IMR-90 (cell line): ENCODE measurements at regions not wholly inside any gene's neighbourhood (a gene's known extent, or its start where the extent isn't known, plus 50 kb on each side); places are given as distances from the start of the nearest gene placed in this dataset.

Experiments used
- BHLHE40 ChIP-seq: fragments of 150-350 bp; IDR thresholded peaks from 2 replicates; pipeline ENCODE4 v1.6.1; 2016; ENCODE audit warnings: mild to moderate bottlenecking, low read depth, low read length
- CEBPB ChIP-seq: IDR thresholded peaks from 2 replicates; pipeline ENCODE4 v1.6.1; 2012; ENCODE audit warnings: low read depth, low read length, improper control_type of control experiment
- CTCF ChIP-seq: conservative IDR thresholded peaks from 2 replicates; pipeline ENCODE4 v1.5.1; 2012; ENCODE audit warnings: mild to moderate bottlenecking, low read depth, low read length, improper control_type of control experiment
- MAFK ChIP-seq: IDR thresholded peaks from 2 replicates; pipeline ENCODE4 v1.6.1; 2012; ENCODE audit warnings: low read depth, low read length, improper control_type of control experiment
- MXI1 ChIP-seq: IDR thresholded peaks from 2 replicates; pipeline ENCODE4 v1.6.1; 2012; ENCODE audit warnings: low read depth, mild to moderate bottlenecking, low read length, moderate library complexity, borderline replicate concordance
- NFE2L2 ChIP-seq: fragments of 150-350 bp; IDR thresholded peaks from 2 replicates; pipeline ENCODE4 v1.6.1; 2016; ENCODE audit warnings: low read depth, mild to moderate bottlenecking, low read length
- POLR2A ChIP-seq: IDR thresholded peaks from 2 replicates; pipeline ENCODE4 v1.6.1; 2012; ENCODE audit warnings: mild to moderate bottlenecking, low read depth, low read length
- RAD21 ChIP-seq: IDR thresholded peaks from 2 replicates; pipeline ENCODE4 v1.6.1; 2012; ENCODE audit warnings: low read length, improper control_type of control experiment
- RCOR1 ChIP-seq: IDR thresholded peaks from 2 replicates; pipeline ENCODE4 v1.6.1; 2012; ENCODE audit warnings: mild to moderate bottlenecking, low read length, improper control_type of control experiment; ENCODE audit not compliant: insufficient replicate concordance
- USF2 ChIP-seq: fragments of 150-350 bp; IDR thresholded peaks from 2 replicates; pipeline ENCODE4 v1.6.1; 2017; ENCODE audit warnings: mild to moderate bottlenecking, antibody characterized with exemption, low read length, low read depth

- TF ChIP-seq CTCF (no peak), RAD21 (no peak), USF2 (no peak), CEBPB (no peak), POLR2A (no peak), MAFK (no peak), NFE2L2 (no peak), MXI1 (no peak), RCOR1 (no peak), BHLHE40 (no peak)
These were observed 94.9 kb upstream of the WDR17 start for GRCh38 chr4:175970724-175971123.
